Lower lobe of right lung (tissue), 2 donors: ENCODE measurements at regions not wholly inside any gene's neighbourhood (a gene's known extent, or its start where the extent isn't known, plus 50 kb on each side); places are given as distances from the start of the nearest gene placed in this dataset.
"Not testable (repeated sequence)": the region's sequence is repeated elsewhere in the genome, so short reads cannot be mapped to it uniquely, and the experiment has no call there.

Experiments
- ATAC-seq, 2 donors: fragments of 200-7000 bp; cut with Tn5 transposase; one replicate each; pipeline ENCODE4 v1.9.1; 2020 to 2022; ENCODE audit warnings: mild to moderate bottlenecking in 2 of 2, moderate library complexity in 2 of 2
- DNase-seq: peaks from one replicate; pipeline ENCODE4 v3.0.0-alpha.2; 2020
- H3K27ac ChIP-seq: fragments of 200-600 bp; one replicate; pipeline ENCODE4 v1.8.0; 2022
- H3K27me3 ChIP-seq: fragments of 200-600 bp; one replicate; pipeline ENCODE4 v1.8.0; 2022; ENCODE audit warnings: low read depth
- H3K36me3 ChIP-seq: fragments of 200-600 bp; one replicate; pipeline ENCODE4 v1.8.0; 2022; ENCODE audit warnings: mild to moderate bottlenecking
- H3K4me1 ChIP-seq: fragments of 200-600 bp; one replicate; pipeline ENCODE4 v1.8.0; 2022
- H3K4me3 ChIP-seq: fragments of 200-600 bp; one replicate; pipeline ENCODE4 v1.8.0; 2022; ENCODE audit warnings: mild to moderate bottlenecking
- H3K9me3 ChIP-seq: fragments of 200-600 bp; one replicate; pipeline ENCODE4 v1.8.0; 2022
- intact Hi-C: fragments of 100-400 bp; cut with DNase I; formaldehyde crosslinking; loops from one replicate; pipeline ENCODE4 v1.11.0; 2022
- TF ChIP-seq, protein P1 (sequence below): fragments of 200-600 bp; IDR thresholded peaks from one replicate; pipeline ENCODE4 v1.8.0; 2022; ENCODE audit warnings: antibody characterized with exemption, mild to moderate bottlenecking
- donor health status: DM: no; HTN: yes; CAD: no; lungs with severe emphysema.

- no peaks in the 10 kb centered on the region for H3K36me3 ChIP-seq
- H3K27ac ChIP-seq, result peak overlapping the region; percentile 71
- no peaks in the 10 kb centered on the region for H3K9me3 ChIP-seq
- no peaks in the 10 kb centered on the region for H3K27me3 ChIP-seq
- DNase-seq, result no peak
- H3K4me3 ChIP-seq, result no peak overlapping the region
- intact Hi-C loops, result no loop called here
- TF ChIP-seq, protein P1, sequence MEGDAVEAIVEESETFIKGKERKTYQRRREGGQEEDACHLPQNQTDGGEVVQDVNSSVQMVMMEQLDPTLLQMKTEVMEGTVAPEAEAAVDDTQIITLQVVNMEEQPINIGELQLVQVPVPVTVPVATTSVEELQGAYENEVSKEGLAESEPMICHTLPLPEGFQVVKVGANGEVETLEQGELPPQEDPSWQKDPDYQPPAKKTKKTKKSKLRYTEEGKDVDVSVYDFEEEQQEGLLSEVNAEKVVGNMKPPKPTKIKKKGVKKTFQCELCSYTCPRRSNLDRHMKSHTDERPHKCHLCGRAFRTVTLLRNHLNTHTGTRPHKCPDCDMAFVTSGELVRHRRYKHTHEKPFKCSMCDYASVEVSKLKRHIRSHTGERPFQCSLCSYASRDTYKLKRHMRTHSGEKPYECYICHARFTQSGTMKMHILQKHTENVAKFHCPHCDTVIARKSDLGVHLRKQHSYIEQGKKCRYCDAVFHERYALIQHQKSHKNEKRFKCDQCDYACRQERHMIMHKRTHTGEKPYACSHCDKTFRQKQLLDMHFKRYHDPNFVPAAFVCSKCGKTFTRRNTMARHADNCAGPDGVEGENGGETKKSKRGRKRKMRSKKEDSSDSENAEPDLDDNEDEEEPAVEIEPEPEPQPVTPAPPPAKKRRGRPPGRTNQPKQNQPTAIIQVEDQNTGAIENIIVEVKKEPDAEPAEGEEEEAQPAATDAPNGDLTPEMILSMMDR, result no peak
- H3K4me1 ChIP-seq, result peaks cover 29% of the 10 kb centered on the region
- no peak for ATAC-seq
Observed at GRCh38 chr10:124151466-124152095, 58.2 kb upstream of the CHST15 start.

- Histone ChIP-seq H3K27ac (no peak overlapping the region), H3K4me3 (no peak overlapping the region), H3K27me3 (no peaks in the 10 kb centered on the region), H3K36me3 (no peaks in the 10 kb centered on the region), H3K4me1 (peaks cover 24% of the 10 kb centered on the region), H3K9me3 (no peaks in the 10 kb centered on the region)
- DNase-seq (no peak), ATAC-seq (no peak)
- TF ChIP-seq, protein P1, result no peak
- intact Hi-C loops, result no loop called here
Observed at GRCh38 chr10:124150807-124151417, 57.5 kb upstream of the CHST15 start.

DNA sequence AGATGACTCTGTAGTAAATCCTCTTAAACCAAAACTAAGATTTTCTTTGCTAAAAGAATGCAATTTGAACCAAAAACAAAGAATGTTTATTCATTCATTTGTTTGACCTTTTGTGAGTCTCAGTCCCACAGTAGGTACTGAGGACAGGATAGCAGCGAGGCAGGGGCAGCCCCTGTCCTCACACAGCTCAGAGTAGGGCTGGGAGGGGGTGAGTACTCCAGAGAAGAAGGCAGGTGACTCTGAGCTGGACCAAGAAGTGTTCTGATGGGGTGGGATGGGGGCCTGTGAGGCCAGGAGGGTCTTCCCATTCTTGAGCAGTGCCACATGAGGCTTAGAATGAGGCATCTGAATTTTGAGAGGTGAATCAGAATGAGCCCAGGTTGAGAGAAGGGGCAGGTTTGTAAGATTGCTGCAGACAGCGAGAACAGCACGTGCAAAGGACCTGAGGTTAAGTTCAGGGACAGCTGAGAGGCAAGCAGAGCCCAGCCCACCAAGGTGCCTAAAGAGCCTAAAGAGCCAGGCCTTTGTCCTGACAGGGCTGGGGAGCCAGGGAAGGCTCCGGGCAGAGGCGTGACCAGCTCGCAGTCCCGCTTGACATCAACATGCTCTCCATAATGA is 56.9 kb upstream of the CHST15 start:
- Histone ChIP-seq H3K4me1 (peaks cover 26% of the 10 kb centered on the region), H3K9me3 (no peaks in the 10 kb centered on the region), H3K36me3 (no peaks in the 10 kb centered on the region), H3K27ac (no peak overlapping the region), H3K4me3 (no peak overlapping the region), H3K27me3 (no peaks in the 10 kb centered on the region)
- TF ChIP-seq, protein P1, result no peak
- intact Hi-C loops, result no loop called here
- DNase-seq (no peak), ATAC-seq (no peak)

DNA sequence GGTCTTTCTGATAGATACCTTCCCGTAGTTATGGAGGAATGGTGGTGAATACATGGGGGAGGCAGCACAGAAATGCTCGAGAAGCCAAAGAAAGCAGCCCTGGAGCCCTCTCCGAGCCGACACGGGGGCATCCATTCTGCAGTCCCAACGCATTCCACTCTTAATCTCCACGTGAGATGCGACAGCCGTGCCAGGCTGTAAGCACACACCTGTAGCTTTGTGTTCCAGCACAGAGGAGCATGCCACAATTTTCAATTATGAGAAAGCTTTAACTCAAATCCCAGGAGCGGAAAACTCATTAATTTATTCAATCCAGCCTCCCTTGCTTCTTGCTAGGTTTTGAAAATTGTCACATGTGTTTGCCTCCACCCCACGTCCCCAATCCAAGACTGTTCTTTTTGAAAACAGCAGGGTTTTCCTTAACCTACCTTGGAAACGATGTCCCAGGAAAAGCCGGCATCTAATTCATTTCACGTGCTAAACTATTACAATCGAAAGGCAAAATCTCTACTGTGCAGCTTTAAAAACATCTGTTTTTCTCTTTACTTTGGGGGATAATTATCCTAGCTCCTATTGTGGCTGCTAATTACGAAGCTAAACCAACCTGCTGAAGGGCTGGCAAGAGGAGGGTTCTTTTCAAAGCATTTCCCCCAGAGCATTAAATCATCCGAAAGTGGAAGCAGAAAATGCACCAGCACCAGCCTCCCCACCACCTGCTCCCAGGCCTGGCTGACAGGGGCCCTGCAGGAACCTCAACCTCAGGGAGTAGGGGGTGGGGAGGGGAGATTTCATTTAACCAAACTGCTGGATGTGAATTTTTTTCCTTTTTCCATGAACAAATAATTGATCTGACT is 56.0 kb upstream of the CHST15 start:
- DNase-seq (no peak), ATAC-seq (no peak)
- no peak overlapping the region for H3K27ac ChIP-seq
- H3K27me3 ChIP-seq, result no peaks in the 10 kb centered on the region
- H3K4me3 ChIP-seq, result no peak overlapping the region
- no peaks in the 10 kb centered on the region for H3K36me3 ChIP-seq
- intact Hi-C loops, result no loop called here
- peaks cover 35% of the 10 kb centered on the region for H3K4me1 ChIP-seq
- H3K9me3 ChIP-seq, result no peaks in the 10 kb centered on the region
- TF ChIP-seq, protein P1, result no peak

DNA sequence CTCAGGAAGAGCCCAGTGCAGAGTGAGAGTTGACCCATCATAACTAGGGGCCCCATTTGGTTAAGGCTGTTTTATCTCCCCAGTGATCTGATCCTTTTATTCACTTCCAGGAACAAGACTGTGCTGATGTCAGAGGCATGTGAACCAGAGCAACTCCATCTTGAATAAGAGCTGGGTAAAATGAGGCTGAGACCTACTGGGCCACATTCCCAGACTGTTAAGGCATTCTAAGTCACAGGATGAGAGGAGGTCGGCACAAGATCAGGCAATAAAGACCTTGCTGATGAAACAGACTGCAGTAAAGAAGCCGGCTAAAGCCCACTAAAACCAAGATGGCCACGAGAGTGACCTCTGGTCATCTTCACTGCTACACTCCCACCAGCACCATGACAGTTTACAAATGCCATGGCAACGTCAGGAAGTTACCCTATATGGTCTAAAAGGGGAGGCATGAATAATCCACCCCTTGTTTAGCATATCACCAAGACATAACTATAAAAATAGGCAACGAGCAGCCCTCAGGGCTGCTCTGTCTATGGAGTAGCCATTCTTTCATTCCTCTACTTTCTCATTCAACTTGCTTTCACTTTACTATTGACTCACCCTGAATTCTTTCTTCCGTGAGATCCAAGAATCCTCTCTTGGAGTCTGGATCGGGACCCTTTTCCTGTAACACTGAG is 55.3 kb upstream of the CHST15 start:
- H3K36me3 ChIP-seq, H3K27me3 ChIP-seq, H3K27ac ChIP-seq, DNase-seq, H3K4me3 ChIP-seq, intact Hi-C loops, ATAC-seq, H3K9me3 ChIP-seq: not testable (repeated sequence)
- peaks cover 38% of the 10 kb centered on the region for H3K4me1 ChIP-seq
